Pancreas (tissue), 10 donors: ENCODE measurements at regions not wholly inside any gene's neighbourhood (a gene's known extent, or its start where the extent isn't known, plus 50 kb on each side); places are given as distances from the start of the nearest gene placed in this dataset.
"Not testable (repeated sequence)": the region's sequence is repeated elsewhere in the genome, so short reads cannot be mapped to it uniquely, and the experiment has no call there.

Source experiments
- ATAC-seq, 4 donors: fragments of 200-7000 bp; cut with Tn5 transposase; one replicate each; pipeline versions ENCODE4 v1.8.0 to v1.9.1; 2020; ENCODE audit warnings: mild to moderate bottlenecking in 4 of 4, moderate library complexity in 4 of 4
- DNase-seq, 6 donors: peaks; one replicate each; pipeline ENCODE4 v3.0.0-alpha.2; 2020
- FAIRE-seq: peaks from 2 replicates; lab custom pipeline; 2012; peaks lifted over from hg19 to GRCh38; lab: Jason Lieb, UNC
- H3K27ac ChIP-seq, 4 donors: fragments of 200-600 bp; sonication (generic); 1 replicate in 3 of 4; 2 replicates in 1 of 4; pipeline versions ENCODE4 v1.5.0 to v1.8.0; 2020
- H3K27me3 ChIP-seq, 4 donors: fragments of 200-600 bp; one replicate each; pipeline ENCODE4 v1.8.0; 2021
- H3K36me3 ChIP-seq, 3 donors: fragments of 200-600 bp; sonication (generic) in 1 of 3; one replicate each; pipeline versions ENCODE4 v1.5.0 to v1.8.0; 2020 to 2021
- H3K4me1 ChIP-seq, 3 donors: fragments of 200-600 bp; one replicate each; pipeline ENCODE4 v1.8.0; 2021
- H3K4me3 ChIP-seq, 4 donors: fragments of 200-600 bp; sonication (generic) in 2 of 4; one replicate each; pipeline versions ENCODE4 v1.5.0 to v1.8.0; 2020 to 2021
- H3K9me3 ChIP-seq, 4 donors: fragments of 200-600 bp; one replicate each; pipeline ENCODE4 v1.8.0; 2021
- CTCF ChIP-seq, 4 donors: fragments of 200-600 bp; sonication (generic) in 3 of 4; IDR thresholded peaks; one replicate each; pipeline versions ENCODE4 v1.5.0 to v1.8.0; 2021; ENCODE audit warnings: antibody characterized with exemption in 4 of 4
- WGBS, 2 donors: extraction: QIAGEN DNeasy Blood & Tissue Kit; methylation state at CpG; one replicate each; pipeline ENCODE4 v1.1.7; 2013; 5-methylcytosine and 5-hydroxymethylcytosine counted together
- intact Hi-C, 3 donors: fragments of 100-400 bp; cut with DNase I; formaldehyde crosslinking; loops; one replicate each; pipeline versions ENCODE4 v1.11.1 to v1.14.2; 2022
- donor health status: healthy with polysubstance abuse.
- donor health status: DM: no; HTN: no; CAD: no; lungs with moderate emphysema.
- donor health status: DM: no; HTN: no; CAD: no.
- donor health status: control.
- donor health status: control.
- donor health status: Bipolar disorder and iron deficiency.
- donor health status: DM: yes; HTN: yes; CAD: no.
- donor health status: DM: no; HTN: no; CAD: no.
- donor health status: DM: no; HTN: no; CAD: no.
- donor health status: DM: yes; HTN: yes; CAD: no.

- DNase-seq (no peak), FAIRE-seq (no peak), ATAC-seq (peak; percentile 69 to 88 (median 86))
- TF ChIP-seq CTCF (IDR thresholded peaks at IDR 0.05) = no peak
- intact Hi-C loops = no loop called here
- no peaks in the 10 kb centered on the region for H3K9me3 ChIP-seq
- 60 to 74% methylated on average over 2 of the region's 2 CpGs for WGBS, 2 donors
- no peaks in the 10 kb centered on the region for H3K27me3 ChIP-seq
- no peaks in the 10 kb centered on the region for H3K4me1 ChIP-seq
- no peak overlapping the region for H3K4me3 ChIP-seq
- H3K27ac ChIP-seq = no peak overlapping the region
- no peaks in the 10 kb centered on the region for H3K36me3 ChIP-seq
Observed at GRCh38 chr4:53943345-53944085, 120.9 kb downstream of the CHIC2 start.

DNA sequence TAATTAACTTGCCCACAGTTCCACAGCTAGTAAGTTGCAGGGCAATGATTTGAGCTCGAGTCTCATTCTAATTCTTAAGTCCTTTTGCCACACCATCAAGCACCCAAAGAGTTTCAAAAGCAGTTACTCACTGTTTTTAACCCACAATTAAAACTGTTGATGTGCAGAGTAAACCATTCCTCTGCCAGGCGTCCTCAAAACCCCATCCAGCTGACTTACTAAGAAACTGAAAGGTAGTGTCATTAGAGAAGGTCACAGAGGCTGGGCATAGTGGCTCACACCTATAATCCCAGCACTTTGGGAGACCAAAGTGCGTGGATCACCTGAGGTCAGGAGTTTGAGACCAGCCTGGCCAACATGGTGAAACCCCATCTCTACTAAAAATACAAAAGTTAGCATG lies 121.7 kb downstream of the CHIC2 start:
- no peak for FAIRE-seq

DNA sequence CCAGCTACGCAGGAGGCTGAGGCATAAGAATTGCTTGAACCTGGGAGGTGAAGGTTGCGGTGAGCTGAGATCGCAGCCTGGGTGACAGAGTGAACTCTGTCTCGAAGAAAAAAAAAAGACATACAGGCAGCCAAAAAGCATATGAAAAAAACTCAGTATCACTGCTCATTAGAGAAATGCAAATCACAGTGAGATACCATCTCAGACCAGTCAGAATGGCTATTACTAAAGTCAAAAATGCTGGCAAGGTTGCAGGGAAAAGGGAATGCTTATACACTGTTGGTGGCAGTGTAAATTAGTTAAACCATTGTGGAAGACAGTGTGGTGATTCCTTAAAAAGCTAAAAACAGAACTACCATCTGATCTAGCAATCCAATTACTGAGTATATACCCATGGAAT lies 123.1 kb downstream of the CHIC2 start:
- no peak for FAIRE-seq
- WGBS, 2 donors = 93 to 94% methylated on average over 4 of the region's 4 CpGs
- intact Hi-C loops = no loop called here

More for the DNA sequence above, 121.7 kb downstream of the CHIC2 start:
- intact Hi-C loops = no loop called here
- TF ChIP-seq CTCF (IDR thresholded peaks at IDR 0.05) = no peak
- no peaks in the 10 kb centered on the region for H3K4me1 ChIP-seq
- H3K36me3 ChIP-seq = no peaks in the 10 kb centered on the region
- no peak for DNase-seq
- H3K27me3 ChIP-seq = no peaks in the 10 kb centered on the region
- no peaks in the 10 kb centered on the region for H3K9me3 ChIP-seq
- H3K4me3 ChIP-seq = no peak overlapping the region
- no peak for ATAC-seq
- H3K27ac ChIP-seq = no peak overlapping the region
- WGBS, 2 donors = 63 to 81% methylated on average over 3 of the region's 3 CpGs

GRCh38 chr4:53939892-53940291 lies 124.5 kb downstream of the CHIC2 start:
- FAIRE-seq, intact Hi-C loops, DNase-seq, H3K9me3 ChIP-seq, H3K27ac ChIP-seq, H3K4me1 ChIP-seq, H3K36me3 ChIP-seq, H3K4me3 ChIP-seq, H3K27me3 ChIP-seq, ATAC-seq: not testable (repeated sequence)
- 96% methylated on average over 3 of the region's 3 CpGs for WGBS, 2 donors

More for the DNA sequence above, 123.1 kb downstream of the CHIC2 start:
- no peaks in the 10 kb centered on the region for H3K36me3 ChIP-seq
- no peaks in the 10 kb centered on the region for H3K9me3 ChIP-seq
- no peak for ATAC-seq
- no peaks in the 10 kb centered on the region for H3K4me1 ChIP-seq
- no peaks in the 10 kb centered on the region for H3K27me3 ChIP-seq
- DNase-seq = no peak
- H3K4me3 ChIP-seq = no peak overlapping the region
- TF ChIP-seq CTCF (IDR thresholded peaks at IDR 0.05) = no peak
- no peak overlapping the region for H3K27ac ChIP-seq

DNA sequence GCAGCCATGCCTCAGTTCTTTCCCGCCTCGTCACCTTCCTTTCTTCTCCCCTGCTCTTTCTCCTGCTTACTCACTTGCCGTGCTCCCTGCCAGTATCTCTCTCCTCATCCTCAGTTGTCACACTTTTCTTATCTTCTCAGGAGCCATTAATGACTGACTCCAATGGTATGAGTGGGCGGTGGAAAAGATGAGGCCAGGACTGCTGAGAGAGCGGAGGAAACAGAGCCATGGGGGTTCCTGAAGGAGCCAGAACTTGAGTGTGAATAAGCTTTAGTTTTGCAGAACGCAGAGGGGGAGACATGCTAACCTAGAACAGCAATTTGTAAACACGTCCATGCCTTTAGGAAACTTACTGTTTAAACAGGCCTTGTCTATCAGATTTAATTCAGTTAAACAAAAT lies 126.5 kb downstream of the CHIC2 start:
- intact Hi-C loops = no loop called here
- no peaks in the 10 kb centered on the region for H3K9me3 ChIP-seq
- no peak for TF ChIP-seq CTCF (IDR thresholded peaks at IDR 0.05)
- FAIRE-seq (no peak), ATAC-seq (no peak), DNase-seq (no peak)
- WGBS, 2 donors = 81% methylated on average over 7 of the region's 7 CpGs
- no peaks in the 10 kb centered on the region for H3K36me3 ChIP-seq
- H3K4me3 ChIP-seq = no peak overlapping the region
- H3K4me1 ChIP-seq = no peaks in the 10 kb centered on the region
- H3K27me3 ChIP-seq = no peaks in the 10 kb centered on the region
- H3K27ac ChIP-seq = no peak overlapping the region
